ENCODE measurements at regions not wholly inside any gene's neighbourhood (a gene's known extent, or its start where the extent isn't known, plus 50 kb on each side); places are given as distances from the start of the nearest gene placed in this dataset.

- BruUV-seq (replicated peaks), result no TSS peak
- no peaks in the 10 kb centered on the region for H3K4me1 ChIP-seq (ENCODE audit: insufficient read depth, low read length, poor library complexity, severe bottlenecking)
- no peaks in the 10 kb centered on the region for H3K36me3 ChIP-seq (ENCODE audit: insufficient read depth, low read length, poor library complexity, severe bottlenecking)
- no peak overlapping the region for H3K4me3 ChIP-seq (ENCODE audit: low read depth, low read length, poor library complexity, severe bottlenecking)
- TF ChIP-seq, protein P1, sequence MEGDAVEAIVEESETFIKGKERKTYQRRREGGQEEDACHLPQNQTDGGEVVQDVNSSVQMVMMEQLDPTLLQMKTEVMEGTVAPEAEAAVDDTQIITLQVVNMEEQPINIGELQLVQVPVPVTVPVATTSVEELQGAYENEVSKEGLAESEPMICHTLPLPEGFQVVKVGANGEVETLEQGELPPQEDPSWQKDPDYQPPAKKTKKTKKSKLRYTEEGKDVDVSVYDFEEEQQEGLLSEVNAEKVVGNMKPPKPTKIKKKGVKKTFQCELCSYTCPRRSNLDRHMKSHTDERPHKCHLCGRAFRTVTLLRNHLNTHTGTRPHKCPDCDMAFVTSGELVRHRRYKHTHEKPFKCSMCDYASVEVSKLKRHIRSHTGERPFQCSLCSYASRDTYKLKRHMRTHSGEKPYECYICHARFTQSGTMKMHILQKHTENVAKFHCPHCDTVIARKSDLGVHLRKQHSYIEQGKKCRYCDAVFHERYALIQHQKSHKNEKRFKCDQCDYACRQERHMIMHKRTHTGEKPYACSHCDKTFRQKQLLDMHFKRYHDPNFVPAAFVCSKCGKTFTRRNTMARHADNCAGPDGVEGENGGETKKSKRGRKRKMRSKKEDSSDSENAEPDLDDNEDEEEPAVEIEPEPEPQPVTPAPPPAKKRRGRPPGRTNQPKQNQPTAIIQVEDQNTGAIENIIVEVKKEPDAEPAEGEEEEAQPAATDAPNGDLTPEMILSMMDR (conservative IDR thresholded peaks at IDR 0.05; ENCODE audit: low read depth, low read length), result no peak
- TF ChIP-seq EZH2 (IDR thresholded peaks at IDR 0.05; ENCODE audit: borderline replicate concordance, low read depth, low read length, poor library complexity, severe bottlenecking), result no peak
- H3K9me3 ChIP-seq (ENCODE audit: low read depth, low read length, poor library complexity, severe bottlenecking), result no peaks in the 10 kb centered on the region
- intact Hi-C loops (cut with micrococcal nuclease; ENCODE audit: unreplicated experiment), result no loop called here
- POLR2A ChIA-PET (ENCODE audit: low non-redundant PET), result no interaction called here
- DNase-seq (ENCODE audit: low spot score), result no peak
- H3K27me3 ChIP-seq (replicated peaks; ENCODE audit: insufficient read depth, low read depth, low read length, poor library complexity), result no peaks in the 10 kb centered on the region
- no peak overlapping the region for H3K27ac ChIP-seq (ENCODE audit: low read depth, low read length, poor library complexity, severe bottlenecking)
- CTCF ChIA-PET, result no interaction called here
These were observed 732.9 kb upstream of the BCHE start for GRCh38 chr3:166570102-166570501.

GRCh38 chr3:166569589-166569988 lies 732.4 kb upstream of the BCHE start:
- Histone ChIP-seq H3K4me3 (ENCODE audit: low read depth, low read length, poor library complexity, severe bottlenecking) (no peak overlapping the region), H3K9me3 (ENCODE audit: low read depth, low read length, poor library complexity, severe bottlenecking) (no peaks in the 10 kb centered on the region), H3K27me3 (replicated peaks; ENCODE audit: insufficient read depth, low read depth, low read length, poor library complexity) (no peaks in the 10 kb centered on the region), H3K4me1 (ENCODE audit: insufficient read depth, low read length, poor library complexity, severe bottlenecking) (no peaks in the 10 kb centered on the region), H3K27ac (ENCODE audit: low read depth, low read length, poor library complexity, severe bottlenecking) (no peak overlapping the region), H3K36me3 (ENCODE audit: insufficient read depth, low read length, poor library complexity, severe bottlenecking) (no peaks in the 10 kb centered on the region)
- ChIA-PET POLR2A (ENCODE audit: low non-redundant PET) (no interaction called here), CTCF (no interaction called here)
- BruUV-seq (replicated peaks), result no TSS peak
- TF ChIP-seq, protein P1 (conservative IDR thresholded peaks at IDR 0.05; ENCODE audit: low read depth, low read length), result no peak
- TF ChIP-seq EZH2 (IDR thresholded peaks at IDR 0.05; ENCODE audit: borderline replicate concordance, low read depth, low read length, poor library complexity, severe bottlenecking), result no peak
- peak; percentile 2 for DNase-seq (ENCODE audit: low spot score)
- intact Hi-C loops (cut with micrococcal nuclease; ENCODE audit: unreplicated experiment), result no loop called here

DNA sequence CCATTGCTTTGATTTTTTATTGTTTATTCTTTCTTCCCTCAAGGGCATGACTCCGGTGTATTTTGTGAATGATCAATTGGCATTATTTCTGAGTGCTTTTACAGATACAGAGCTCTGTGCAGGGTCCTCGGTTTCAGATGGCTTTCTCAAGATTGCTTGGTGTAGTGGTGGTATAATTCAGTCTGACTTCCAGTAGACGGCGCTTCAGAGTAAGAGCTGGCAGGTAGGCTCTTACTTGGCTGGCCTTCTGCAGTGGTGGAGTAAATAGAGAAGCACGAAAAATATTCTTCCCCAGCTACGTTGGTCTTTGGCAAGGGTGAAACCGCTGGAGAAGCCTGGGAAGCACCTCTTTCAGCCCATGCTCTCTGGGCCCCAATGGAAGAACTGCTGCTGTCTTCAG lies 723.0 kb upstream of the BCHE start:
- BruUV-seq (replicated peaks), result no TSS peak
- H3K27ac ChIP-seq (ENCODE audit: low read depth, low read length, poor library complexity, severe bottlenecking), result no peak overlapping the region
- CTCF ChIA-PET, result no interaction called here
- H3K9me3 ChIP-seq (ENCODE audit: low read depth, low read length, poor library complexity, severe bottlenecking), result no peaks in the 10 kb centered on the region
- no peaks in the 10 kb centered on the region for H3K36me3 ChIP-seq (ENCODE audit: insufficient read depth, low read length, poor library complexity, severe bottlenecking)
- H3K4me3 ChIP-seq (ENCODE audit: low read depth, low read length, poor library complexity, severe bottlenecking), result no peak overlapping the region
- no peaks in the 10 kb centered on the region for H3K27me3 ChIP-seq (replicated peaks; ENCODE audit: insufficient read depth, low read depth, low read length, poor library complexity)
- no peak for DNase-seq (ENCODE audit: low spot score)
- intact Hi-C loops (cut with micrococcal nuclease; ENCODE audit: unreplicated experiment), result no loop called here
- POLR2A ChIA-PET (ENCODE audit: low non-redundant PET), result no interaction called here
- no peaks in the 10 kb centered on the region for H3K4me1 ChIP-seq (ENCODE audit: insufficient read depth, low read length, poor library complexity, severe bottlenecking)
- no peak for TF ChIP-seq EZH2 (IDR thresholded peaks at IDR 0.05; ENCODE audit: borderline replicate concordance, low read depth, low read length, poor library complexity, severe bottlenecking)
- TF ChIP-seq, protein P1 (conservative IDR thresholded peaks at IDR 0.05; ENCODE audit: low read depth, low read length), result no peak

Measured in A673 (cell line).